ENCODE measurements at regions not wholly inside any gene's neighbourhood (a gene's known extent, or its start where the extent isn't known, plus 50 kb on each side); places are given as distances from the start of the nearest gene placed in this dataset.

GRCh38 chr14:101336183-101336582, 225.1 kb upstream of the DIO3 start:
- TF ChIP-seq CEBPB (IDR thresholded peaks at IDR 0.05; ENCODE audit: low read depth) = no peak
- TF ChIP-seq POLR2A (IDR thresholded peaks at IDR 0.05; ENCODE audit: borderline replicate concordance, extremely low read depth, insufficient read depth, insufficient read length) = no peak
- TF ChIP-seq, protein P1, sequence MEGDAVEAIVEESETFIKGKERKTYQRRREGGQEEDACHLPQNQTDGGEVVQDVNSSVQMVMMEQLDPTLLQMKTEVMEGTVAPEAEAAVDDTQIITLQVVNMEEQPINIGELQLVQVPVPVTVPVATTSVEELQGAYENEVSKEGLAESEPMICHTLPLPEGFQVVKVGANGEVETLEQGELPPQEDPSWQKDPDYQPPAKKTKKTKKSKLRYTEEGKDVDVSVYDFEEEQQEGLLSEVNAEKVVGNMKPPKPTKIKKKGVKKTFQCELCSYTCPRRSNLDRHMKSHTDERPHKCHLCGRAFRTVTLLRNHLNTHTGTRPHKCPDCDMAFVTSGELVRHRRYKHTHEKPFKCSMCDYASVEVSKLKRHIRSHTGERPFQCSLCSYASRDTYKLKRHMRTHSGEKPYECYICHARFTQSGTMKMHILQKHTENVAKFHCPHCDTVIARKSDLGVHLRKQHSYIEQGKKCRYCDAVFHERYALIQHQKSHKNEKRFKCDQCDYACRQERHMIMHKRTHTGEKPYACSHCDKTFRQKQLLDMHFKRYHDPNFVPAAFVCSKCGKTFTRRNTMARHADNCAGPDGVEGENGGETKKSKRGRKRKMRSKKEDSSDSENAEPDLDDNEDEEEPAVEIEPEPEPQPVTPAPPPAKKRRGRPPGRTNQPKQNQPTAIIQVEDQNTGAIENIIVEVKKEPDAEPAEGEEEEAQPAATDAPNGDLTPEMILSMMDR (IDR thresholded peaks at IDR 0.05 in 2 of 3, conservative IDR thresholded peaks at IDR 0.05 in 1 of 3; ENCODE audit: borderline replicate concordance in 1 of 3, insufficient read depth in 1 of 3, low read depth in 2 of 3, low read length in 2 of 3) = no peak
- TF ChIP-seq TCF7L2 (IDR thresholded peaks at IDR 0.05; ENCODE audit: borderline replicate concordance, extremely low read depth, insufficient read depth, insufficient read length) = no peak
- TF ChIP-seq ELF1 (IDR thresholded peaks at IDR 0.05; ENCODE audit: borderline replicate concordance, low read depth) = no peak
- no peak for TF ChIP-seq EZH2 (IDR thresholded peaks at IDR 0.05)
